GM12875 (cell line): ENCODE measurements at regions not wholly inside any gene's neighbourhood (a gene's known extent, or its start where the extent isn't known, plus 50 kb on each side); places are given as distances from the start of the nearest gene placed in this dataset.

Experiments used
- H3K4me3 ChIP-seq: one replicate; pipeline ENCODE4 v1.5.1; 2011; ENCODE audit warnings: low read depth, low read length, control low read depth
- CTCF ChIP-seq: IDR thresholded peaks from 2 replicates; pipeline ENCODE4 v1.5.1; 2011; ENCODE audit warnings: low read depth, mild to moderate bottlenecking, control low read depth, inconsistent platforms, low read length, moderate library complexity, borderline replicate concordance; ENCODE audit not compliant: insufficient read depth

- no peak for TF ChIP-seq CTCF
- H3K4me3 ChIP-seq, result no peak overlapping the region
Measured at GRCh38 chr20:48558906-48559305, 268.9 kb downstream of the PREX1 start.

- TF ChIP-seq CTCF, result no peak
Measured at GRCh38 chr20:48557380-48557779, 270.4 kb downstream of the PREX1 start.

GRCh38 chr20:48556956-48557355 is 270.8 kb downstream of the PREX1 start:
- H3K4me3 ChIP-seq, result no peak overlapping the region
- no peak for TF ChIP-seq CTCF

More at GRCh38 chr20:48557380-48557779, 270.4 kb downstream of the PREX1 start:
- H3K4me3 ChIP-seq, result no peak overlapping the region

GRCh38 chr20:48552550-48552949 is 275.2 kb downstream of the PREX1 start:
- no peak for TF ChIP-seq CTCF
- H3K4me3 ChIP-seq, result no peak overlapping the region

GRCh38 chr20:48550814-48551213 is 277.0 kb downstream of the PREX1 start:
- no peak overlapping the region for H3K4me3 ChIP-seq
- TF ChIP-seq CTCF, result no peak

GRCh38 chr20:48547664-48548063 is 280.1 kb downstream of the PREX1 start:
- H3K4me3 ChIP-seq, result no peak overlapping the region
- no peak for TF ChIP-seq CTCF

- H3K4me3 ChIP-seq, result no peak overlapping the region
- no peak for TF ChIP-seq CTCF
Measured at GRCh38 chr20:48544402-48545339, 283.1 kb downstream of the PREX1 start.
